NB4 (cell line): ENCODE measurements at regions not wholly inside any gene's neighbourhood (a gene's known extent, or its start where the extent isn't known, plus 50 kb on each side); places are given as distances from the start of the nearest gene placed in this dataset.

Experiments
- POLR2A ChIP-seq: IDR thresholded peaks from 2 replicates; pipeline ENCODE4 v1.6.1; 2011; ENCODE audit warnings: mild to moderate bottlenecking; ENCODE audit not compliant: insufficient read length; ENCODE audit errors: extremely low read depth
- TF ChIP-seq, protein P1 (sequence below): IDR thresholded peaks from one replicate; pipeline ENCODE4 v1.5.1; 2012; ENCODE audit warnings: low read depth, low read length

GRCh38 chr2:128520340-128520739 is 201.7 kb upstream of the HS6ST1 start:
- TF ChIP-seq, protein P1, sequence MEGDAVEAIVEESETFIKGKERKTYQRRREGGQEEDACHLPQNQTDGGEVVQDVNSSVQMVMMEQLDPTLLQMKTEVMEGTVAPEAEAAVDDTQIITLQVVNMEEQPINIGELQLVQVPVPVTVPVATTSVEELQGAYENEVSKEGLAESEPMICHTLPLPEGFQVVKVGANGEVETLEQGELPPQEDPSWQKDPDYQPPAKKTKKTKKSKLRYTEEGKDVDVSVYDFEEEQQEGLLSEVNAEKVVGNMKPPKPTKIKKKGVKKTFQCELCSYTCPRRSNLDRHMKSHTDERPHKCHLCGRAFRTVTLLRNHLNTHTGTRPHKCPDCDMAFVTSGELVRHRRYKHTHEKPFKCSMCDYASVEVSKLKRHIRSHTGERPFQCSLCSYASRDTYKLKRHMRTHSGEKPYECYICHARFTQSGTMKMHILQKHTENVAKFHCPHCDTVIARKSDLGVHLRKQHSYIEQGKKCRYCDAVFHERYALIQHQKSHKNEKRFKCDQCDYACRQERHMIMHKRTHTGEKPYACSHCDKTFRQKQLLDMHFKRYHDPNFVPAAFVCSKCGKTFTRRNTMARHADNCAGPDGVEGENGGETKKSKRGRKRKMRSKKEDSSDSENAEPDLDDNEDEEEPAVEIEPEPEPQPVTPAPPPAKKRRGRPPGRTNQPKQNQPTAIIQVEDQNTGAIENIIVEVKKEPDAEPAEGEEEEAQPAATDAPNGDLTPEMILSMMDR, result no peak
- TF ChIP-seq POLR2A, result no peak
